Duodenal mucosa (tissue), 2 donors: ENCODE measurements at regions not wholly inside any gene's neighbourhood (a gene's known extent, or its start where the extent isn't known, plus 50 kb on each side); places are given as distances from the start of the nearest gene placed in this dataset.

Source experiments
- H3K27ac ChIP-seq: one replicate; pipeline ENCODE4 v1.7.0; 2013; ENCODE audit warnings: low read depth, low read length
- H3K27me3 ChIP-seq, 2 donors: one replicate each; pipeline ENCODE4 v1.7.0; 2013; ENCODE audit warnings: low read length in 2 of 2, control low read depth in 1 of 2; ENCODE audit not compliant: insufficient read depth in 2 of 2, control insufficient read depth in 1 of 2
- H3K36me3 ChIP-seq, 2 donors: one replicate each; pipeline ENCODE4 v1.7.0; 2013; ENCODE audit warnings: low read length in 2 of 2, control low read depth in 1 of 2; ENCODE audit not compliant: insufficient read depth in 2 of 2, control insufficient read depth in 1 of 2
- H3K4me1 ChIP-seq, 2 donors: one replicate each; pipeline ENCODE4 v1.7.0; 2013; ENCODE audit warnings: low read length in 2 of 2, control low read depth in 1 of 2; ENCODE audit not compliant: insufficient read depth in 2 of 2, control insufficient read depth in 1 of 2
- H3K4me3 ChIP-seq, 2 donors: one replicate each; pipeline ENCODE4 v1.7.0; 2013; ENCODE audit warnings: low read length in 2 of 2, low read depth in 1 of 2
- H3K9ac ChIP-seq, 2 donors: one replicate each; pipeline ENCODE4 v1.7.0; 2013; ENCODE audit warnings: low read length in 2 of 2, low read depth in 1 of 2
- H3K9me3 ChIP-seq, 2 donors: one replicate each; pipeline ENCODE4 v1.7.0; 2013; ENCODE audit warnings: low read length in 2 of 2, control low read depth in 1 of 2; ENCODE audit not compliant: control insufficient read depth in 1 of 2

- H3K36me3 ChIP-seq, result no peaks in the 10 kb centered on the region
- H3K27ac ChIP-seq, result no peak overlapping the region
- no peak overlapping the region for H3K4me3 ChIP-seq
- H3K9ac ChIP-seq, result no peak overlapping the region
- H3K4me1 ChIP-seq, result no peaks in the 10 kb centered on the region
- H3K27me3 ChIP-seq, result no peaks in the 10 kb centered on the region
- no peaks in the 10 kb centered on the region for H3K9me3 ChIP-seq
These were observed 298.4 kb downstream of the SMOC2 start for GRCh38 chr6:168739381-168739780.

- H3K36me3 ChIP-seq, result no peaks in the 10 kb centered on the region
- H3K9me3 ChIP-seq, result no peaks in the 10 kb centered on the region
- no peak overlapping the region for H3K27ac ChIP-seq
- H3K27me3 ChIP-seq, result no peaks in the 10 kb centered on the region
- no peak overlapping the region for H3K4me3 ChIP-seq
- H3K4me1 ChIP-seq, result no peaks in the 10 kb centered on the region
- no peak overlapping the region for H3K9ac ChIP-seq
These were observed 296.5 kb downstream of the SMOC2 start for GRCh38 chr6:168737481-168737880.

GRCh38 chr6:168737014-168737413 is 296.0 kb downstream of the SMOC2 start:
- H3K27ac ChIP-seq, result no peak overlapping the region

GRCh38 chr6:168736039-168736438 is 295.1 kb downstream of the SMOC2 start:
- H3K36me3 ChIP-seq, result no peaks in the 10 kb centered on the region
- no peak overlapping the region for H3K4me3 ChIP-seq
- H3K9me3 ChIP-seq, result no peaks in the 10 kb centered on the region
- H3K27me3 ChIP-seq, result no peaks in the 10 kb centered on the region
- H3K27ac ChIP-seq, result no peak overlapping the region
- no peaks in the 10 kb centered on the region for H3K4me1 ChIP-seq
- H3K9ac ChIP-seq, result no peak overlapping the region

More at GRCh38 chr6:168737014-168737413, 296.0 kb downstream of the SMOC2 start:
- H3K4me3 ChIP-seq, result no peak overlapping the region
- H3K27me3 ChIP-seq, result no peaks in the 10 kb centered on the region
- H3K36me3 ChIP-seq, result no peaks in the 10 kb centered on the region
- no peaks in the 10 kb centered on the region for H3K4me1 ChIP-seq
- no peak overlapping the region for H3K9ac ChIP-seq
- H3K9me3 ChIP-seq, result no peaks in the 10 kb centered on the region

GRCh38 chr6:168735268-168735949 is 294.4 kb downstream of the SMOC2 start:
- Histone ChIP-seq H3K36me3 (no peaks in the 10 kb centered on the region), H3K27ac (no peak overlapping the region), H3K4me1 (no peaks in the 10 kb centered on the region), H3K9ac (no peak overlapping the region), H3K4me3 (no peak overlapping the region), H3K9me3 (no peaks in the 10 kb centered on the region), H3K27me3 (no peaks in the 10 kb centered on the region)

GRCh38 chr6:168734523-168734922 is 293.5 kb downstream of the SMOC2 start:
- Histone ChIP-seq H3K4me3 (no peak overlapping the region), H3K27ac (no peak overlapping the region), H3K36me3 (no peaks in the 10 kb centered on the region), H3K4me1 (no peaks in the 10 kb centered on the region), H3K9ac (no peak overlapping the region), H3K9me3 (no peaks in the 10 kb centered on the region), H3K27me3 (no peaks in the 10 kb centered on the region)

- Histone ChIP-seq H3K9me3 (no peaks in the 10 kb centered on the region), H3K4me1 (no peaks in the 10 kb centered on the region), H3K27me3 (no peaks in the 10 kb centered on the region), H3K4me3 (no peak overlapping the region), H3K36me3 (no peaks in the 10 kb centered on the region), H3K27ac (no peak overlapping the region), H3K9ac (no peak overlapping the region)
These were observed 291.7 kb downstream of the SMOC2 start for GRCh38 chr6:168732676-168733075.

GRCh38 chr6:168730931-168731716 is 290.1 kb downstream of the SMOC2 start:
- Histone ChIP-seq H3K27ac (no peak overlapping the region), H3K4me3 (no peak overlapping the region), H3K9ac (no peak overlapping the region), H3K36me3 (no peaks in the 10 kb centered on the region), H3K27me3 (no peaks in the 10 kb centered on the region), H3K9me3 (no peaks in the 10 kb centered on the region), H3K4me1 (no peaks in the 10 kb centered on the region)

GRCh38 chr6:168728056-168728455 is 287.1 kb downstream of the SMOC2 start:
- Histone ChIP-seq H3K36me3 (no peaks in the 10 kb centered on the region), H3K9me3 (no peaks in the 10 kb centered on the region), H3K9ac (no peak overlapping the region), H3K27me3 (no peaks in the 10 kb centered on the region), H3K4me1 (no peaks in the 10 kb centered on the region), H3K27ac (no peak overlapping the region), H3K4me3 (no peak overlapping the region)

- H3K4me1 ChIP-seq, result no peaks in the 10 kb centered on the region
- H3K27me3 ChIP-seq, result no peaks in the 10 kb centered on the region
- H3K9ac ChIP-seq, result no peak overlapping the region
- H3K9me3 ChIP-seq, result no peaks in the 10 kb centered on the region
- no peak overlapping the region for H3K27ac ChIP-seq
- H3K36me3 ChIP-seq, result no peaks in the 10 kb centered on the region
- no peak overlapping the region for H3K4me3 ChIP-seq
These were observed 285.4 kb downstream of the SMOC2 start for GRCh38 chr6:168726312-168726856.
